ENCODE measurements at regions not wholly inside any gene's neighbourhood (a gene's known extent, or its start where the extent isn't known, plus 50 kb on each side); places are given as distances from the start of the nearest gene placed in this dataset.

GRCh38 chr2:21257621-21258020 lies 133.9 kb downstream of the TDRD15 start (continued):
- TF ChIP-seq AKNA (CRISPR knock-in tag; IDR thresholded peaks at IDR 0.05; ENCODE audit: borderline replicate concordance): no peak
- no peak for TF ChIP-seq KDM3A (CRISPR knock-in tag; IDR thresholded peaks at IDR 0.05; ENCODE audit: low read depth)
- no peak for TF ChIP-seq FLYWCH1 (CRISPR knock-in tag; IDR thresholded peaks at IDR 0.05)
- no peak for TF ChIP-seq ZFYVE20 (CRISPR knock-in tag; IDR thresholded peaks at IDR 0.05; ENCODE audit: borderline replicate concordance, low read depth)
- no peak for TF ChIP-seq ZNF407 (CRISPR knock-in tag; IDR thresholded peaks at IDR 0.05; ENCODE audit: not compliant biosample characterization)

Measured in HepG2 (cell line).